CD4-positive, alpha-beta T cell treated with Interleukin-10 for 1 hour (primary cell): ENCODE measurements at regions not wholly inside any gene's neighbourhood (a gene's known extent, or its start where the extent isn't known, plus 50 kb on each side); places are given as distances from the start of the nearest gene placed in this dataset.

Source experiments
- DNase-seq: peaks from one replicate; pipeline ENCODE4 v3.0.0-alpha.2; 2020

GRCh38 chr12:94813314-94813713 lies 163.0 kb upstream of the TMCC3 start:
- no peak for DNase-seq

DNA sequence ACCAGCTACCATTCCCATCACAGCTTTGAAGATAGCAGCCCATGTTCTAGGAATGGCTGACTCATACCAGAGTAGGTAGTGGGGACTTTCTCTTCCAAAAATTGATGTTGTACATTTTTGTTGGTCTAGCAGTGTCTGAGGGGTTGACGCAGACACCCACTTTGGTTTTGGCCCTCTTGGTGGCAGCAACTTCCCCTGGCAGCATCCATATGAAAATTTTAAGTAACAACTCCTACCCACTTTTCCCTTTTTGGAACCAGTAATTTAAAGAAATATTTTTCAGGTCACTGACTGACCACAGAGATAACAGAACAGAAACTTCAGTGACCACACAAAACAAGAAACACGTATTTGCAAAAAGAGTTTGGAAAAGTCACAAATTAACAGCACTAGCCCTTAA lies 162.0 kb upstream of the TMCC3 start:
- no peak for DNase-seq

DNA sequence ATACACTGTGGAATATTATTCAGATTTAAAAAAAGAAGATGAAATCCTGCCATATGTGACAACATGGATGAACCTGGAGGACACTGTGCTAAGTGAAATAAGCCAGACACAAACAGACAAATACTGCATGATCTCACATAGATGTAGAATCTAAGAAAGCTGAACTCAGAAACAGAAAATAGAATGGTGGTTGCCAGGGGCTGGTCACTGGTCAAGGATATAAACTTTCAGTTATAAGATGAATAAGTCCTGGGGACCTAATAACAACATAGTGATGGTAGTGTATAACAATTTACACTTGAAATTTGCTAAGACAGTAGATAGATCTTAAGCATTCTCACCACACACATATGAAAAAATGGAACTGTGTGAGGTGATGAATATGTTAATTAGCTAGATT lies 161.3 kb upstream of the TMCC3 start:
- no peak for DNase-seq

- DNase-seq, result no peak
These were observed 157.6 kb upstream of the TMCC3 start for GRCh38 chr12:94807951-94808350.

DNA sequence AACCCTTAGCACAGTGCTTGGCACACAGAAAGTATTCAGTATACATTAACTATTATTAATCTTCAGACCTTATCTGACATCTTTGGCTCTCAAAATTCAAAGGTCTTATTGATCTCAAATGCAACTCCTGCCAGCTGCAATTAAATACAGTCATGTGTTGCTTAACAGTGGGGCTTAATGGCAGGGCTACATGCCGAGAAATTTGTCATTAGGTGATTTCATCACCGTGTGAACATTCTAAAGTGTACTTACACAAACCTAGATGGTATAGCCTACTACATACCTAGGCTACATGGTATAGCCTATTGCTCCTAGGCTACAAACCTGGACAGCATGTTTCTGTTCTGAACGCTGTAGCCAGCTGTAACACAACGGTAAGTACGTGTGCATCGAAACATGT lies 156.3 kb upstream of the TMCC3 start:
- no peak for DNase-seq

- no peak for DNase-seq
These were observed 155.6 kb upstream of the TMCC3 start for GRCh38 chr12:94805749-94806529.

GRCh38 chr12:94803939-94804338 lies 153.6 kb upstream of the TMCC3 start:
- DNase-seq, result no peak

- no peak for DNase-seq
These were observed 152.4 kb upstream of the TMCC3 start for GRCh38 chr12:94802796-94803195.

- DNase-seq, result no peak
These were observed 151.4 kb upstream of the TMCC3 start for GRCh38 chr12:94801745-94802144.

DNA sequence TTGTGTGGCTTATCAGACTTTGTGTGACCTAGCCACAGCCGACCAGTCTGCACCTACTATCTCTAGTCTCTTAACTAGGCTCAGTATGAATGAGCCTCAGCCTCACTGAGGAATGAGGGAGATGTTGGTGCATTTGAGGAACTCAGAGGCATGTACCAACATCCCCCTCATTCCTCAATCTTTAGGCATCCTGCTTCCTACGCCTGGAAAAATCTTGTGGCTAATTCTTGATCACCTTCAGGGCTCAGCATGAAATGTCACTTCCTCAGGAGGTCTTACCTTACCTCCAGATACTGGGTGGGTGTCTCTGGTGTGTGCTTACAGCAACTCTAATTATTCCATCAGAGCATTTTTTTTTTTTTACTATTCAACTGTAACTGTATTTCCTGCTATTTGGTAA lies 148.8 kb upstream of the TMCC3 start:
- DNase-seq, result no peak

GRCh38 chr12:94798113-94798512 lies 147.8 kb upstream of the TMCC3 start:
- DNase-seq, result no peak

- no peak for DNase-seq
These were observed 145.2 kb upstream of the TMCC3 start for GRCh38 chr12:94795520-94795919.

DNA sequence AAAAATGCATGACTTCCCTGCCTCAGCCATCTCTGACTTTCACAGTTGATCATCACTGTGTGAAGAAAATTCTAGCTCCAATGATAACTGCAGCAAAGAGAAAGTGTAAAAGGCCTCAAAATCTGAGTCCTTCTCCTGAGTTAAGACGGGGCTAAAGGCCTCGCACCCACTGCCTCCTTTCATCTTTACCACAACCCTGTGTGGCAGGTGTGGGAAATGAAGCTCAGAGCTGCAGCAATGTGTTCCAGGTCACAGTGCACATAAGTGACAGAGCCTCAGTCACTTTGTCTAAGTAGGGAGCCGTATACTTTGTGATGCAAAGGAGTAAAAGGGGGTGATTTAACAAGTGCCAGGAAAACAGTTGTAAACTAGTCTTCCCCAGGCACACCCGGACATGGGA lies 144.7 kb upstream of the TMCC3 start:
- DNase-seq, result no peak

GRCh38 chr12:94793191-94793595 lies 142.8 kb upstream of the TMCC3 start:
- no peak for DNase-seq

GRCh38 chr12:94792693-94793092 lies 142.3 kb upstream of the TMCC3 start:
- no peak for DNase-seq

DNA sequence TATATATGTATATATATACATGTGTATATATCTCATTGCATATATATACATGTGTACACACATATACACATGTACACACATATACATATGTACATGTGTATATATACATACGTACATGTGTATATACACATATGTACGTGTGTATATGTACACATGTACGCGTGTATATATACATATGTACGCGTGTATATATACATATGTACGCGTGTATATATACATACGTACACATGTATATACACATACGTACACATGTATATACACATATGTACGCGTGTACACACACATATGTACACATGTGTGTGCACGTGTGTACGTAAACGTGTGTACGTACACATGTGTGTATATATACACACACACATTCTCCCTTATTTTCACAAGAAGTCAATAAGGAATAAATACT lies 141.6 kb upstream of the TMCC3 start:
- no peak for DNase-seq

DNA sequence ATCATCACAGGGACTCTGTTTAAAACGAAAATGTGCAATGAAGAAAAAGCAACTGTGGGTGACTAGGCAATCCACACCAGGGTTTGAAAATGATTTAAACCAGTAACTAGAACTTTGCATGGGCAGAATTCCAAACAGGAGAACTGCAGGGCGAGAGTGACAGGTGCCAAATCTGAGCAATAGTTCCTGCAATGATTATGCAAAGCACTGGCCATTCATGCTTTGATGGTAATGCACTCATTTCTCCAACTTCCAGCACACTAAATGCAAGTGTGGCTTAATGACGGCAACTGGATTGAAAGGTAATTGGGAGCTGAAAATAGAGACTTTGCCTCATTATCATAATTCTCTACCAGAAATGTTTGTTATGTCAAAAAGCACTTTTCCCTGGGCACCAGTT lies 140.5 kb upstream of the TMCC3 start:
- DNase-seq, result no peak

DNA sequence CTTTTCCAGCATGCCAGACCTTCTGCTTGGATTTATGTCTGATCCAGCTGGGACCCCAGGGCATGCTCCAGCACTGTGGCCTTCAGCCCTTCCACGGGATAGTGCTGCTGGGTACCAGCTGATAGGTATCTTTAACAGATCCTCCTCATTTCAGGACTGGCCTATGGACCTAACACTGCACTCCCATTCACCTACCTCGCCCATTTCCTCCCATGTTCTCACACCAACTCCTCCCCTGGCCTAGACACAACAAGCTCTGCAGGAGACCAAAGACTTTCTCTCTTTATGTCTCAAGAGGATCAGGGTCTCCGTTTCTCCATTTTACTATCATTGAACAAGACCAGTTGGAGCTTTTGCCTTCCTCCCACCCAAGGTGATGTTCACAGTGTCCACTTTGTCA lies 140.0 kb upstream of the TMCC3 start:
- DNase-seq, result no peak

DNA sequence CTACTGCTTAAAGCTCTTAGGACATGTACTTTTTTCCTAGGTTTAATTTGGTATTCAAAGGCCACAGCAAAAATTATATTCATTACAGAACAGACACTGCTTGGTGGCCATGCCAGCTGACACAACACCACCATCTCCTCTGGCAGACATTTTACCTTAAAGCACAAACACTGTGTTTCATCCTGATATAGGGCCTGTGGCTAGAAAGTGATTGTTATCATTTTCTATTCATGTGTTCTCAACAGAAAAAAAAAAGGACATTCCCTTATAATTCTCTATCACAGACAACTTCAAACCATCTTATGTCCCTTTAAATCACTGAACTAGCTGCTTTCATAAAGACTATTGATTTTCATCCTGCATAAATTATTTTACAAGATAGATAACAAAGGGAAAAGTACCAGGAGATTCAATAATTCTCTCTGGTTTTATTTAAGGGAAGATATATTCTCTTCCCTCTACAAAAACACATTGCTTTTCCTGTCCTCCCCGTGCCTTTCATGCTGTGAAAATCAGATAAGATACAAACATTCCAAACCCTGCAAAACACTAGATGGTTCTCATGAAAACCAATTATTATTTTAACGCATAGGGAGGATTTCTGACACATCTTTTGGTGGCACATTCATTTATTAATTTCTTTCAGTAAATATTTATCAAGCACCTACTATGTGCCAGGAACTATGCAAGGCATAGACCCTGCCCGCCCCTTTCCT lies 139.3 kb upstream of the TMCC3 start:
- no peak for DNase-seq

GRCh38 chr12:94788298-94788697 lies 137.9 kb upstream of the TMCC3 start:
- DNase-seq, result no peak

GRCh38 chr12:94786906-94787305 lies 136.5 kb upstream of the TMCC3 start:
- no peak for DNase-seq

DNA sequence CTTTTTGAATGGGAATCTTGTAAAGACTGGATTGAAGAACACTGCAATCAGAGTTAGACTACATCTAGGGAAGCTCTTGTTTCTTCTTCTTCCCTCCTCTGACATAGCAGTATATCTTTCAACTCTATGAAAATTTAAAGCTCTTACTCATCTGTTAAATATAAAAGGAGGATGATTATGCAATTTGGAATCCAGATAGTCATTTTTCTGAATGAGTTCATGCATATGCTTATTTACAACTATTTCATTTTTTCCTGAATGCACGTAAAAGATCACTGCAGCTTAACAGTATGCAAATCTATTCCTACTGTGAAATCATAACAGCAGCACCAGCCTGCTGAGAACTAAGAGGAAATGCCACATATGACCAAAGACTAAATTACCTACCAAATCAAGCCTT lies 133.5 kb upstream of the TMCC3 start:
- DNase-seq, result no peak

DNA sequence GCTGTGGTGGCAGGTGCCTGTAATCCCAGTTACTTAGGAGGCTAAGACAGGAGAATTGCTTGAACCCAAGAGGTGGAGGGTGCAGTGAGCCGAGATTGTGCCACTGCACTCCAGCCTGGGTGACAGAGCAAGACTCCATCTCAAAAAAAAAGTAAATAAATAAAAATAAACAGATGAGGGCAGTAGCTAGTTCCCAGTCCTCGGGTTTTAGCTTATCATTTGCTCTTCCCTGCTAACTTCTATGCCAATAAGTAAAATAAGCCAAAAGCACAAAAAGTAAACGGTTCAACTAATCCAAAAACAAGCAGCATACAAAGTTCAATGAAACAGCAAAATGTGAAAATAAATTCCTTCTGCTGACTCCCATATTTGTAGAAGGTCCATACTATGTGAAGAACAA lies 133.0 kb upstream of the TMCC3 start:
- no peak for DNase-seq

- no peak for DNase-seq
These were observed 131.5 kb upstream of the TMCC3 start for GRCh38 chr12:94781835-94782234.

- no peak for DNase-seq
These were observed 129.1 kb upstream of the TMCC3 start for GRCh38 chr12:94779485-94779884.
